ENCODE measurements at regions not wholly inside any gene's neighbourhood (a gene's known extent, or its start where the extent isn't known, plus 50 kb on each side); places are given as distances from the start of the nearest gene placed in this dataset.

DNA sequence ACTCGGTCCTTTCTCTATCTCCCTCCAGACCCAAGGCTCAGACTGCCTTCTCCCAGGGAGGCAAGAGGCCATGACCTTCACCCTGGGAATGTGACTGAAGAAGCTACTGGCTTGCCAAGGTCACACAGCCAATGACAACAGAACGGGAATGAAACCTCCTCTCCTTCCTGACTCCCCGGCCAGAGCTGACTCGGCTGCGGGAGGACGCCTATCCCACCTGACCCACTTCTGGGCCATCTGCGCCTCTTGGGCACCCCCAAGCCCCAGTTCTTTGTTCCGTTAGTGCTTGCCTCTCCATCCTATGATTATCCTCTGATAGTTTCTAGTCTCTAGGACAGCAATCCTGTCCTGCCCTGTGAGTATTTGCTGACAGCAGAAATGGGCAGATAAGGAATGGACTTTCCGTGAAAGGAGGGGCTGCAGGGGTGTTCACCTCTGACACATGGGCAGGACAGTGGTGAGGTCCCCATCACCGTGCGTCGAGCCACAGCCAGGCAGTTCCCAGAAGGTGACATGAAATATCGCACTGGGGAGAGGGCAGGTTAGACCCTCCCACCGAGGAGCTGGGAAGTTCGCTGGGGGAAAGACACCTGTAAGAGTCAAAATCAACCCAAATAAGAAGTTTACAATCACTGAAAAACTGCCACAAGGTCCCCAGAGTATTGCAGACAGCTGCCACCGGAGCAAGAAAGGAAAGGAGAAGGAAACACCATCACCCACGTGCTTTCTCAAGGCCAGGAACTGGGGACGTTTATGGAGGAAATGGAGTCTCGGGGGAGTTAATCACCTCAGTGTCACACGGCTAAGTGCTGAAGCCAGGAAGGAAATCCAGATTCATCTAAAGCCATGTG lies 63.0 kb downstream of the INSIG1 start:
- DNase-seq: no peak

DNA sequence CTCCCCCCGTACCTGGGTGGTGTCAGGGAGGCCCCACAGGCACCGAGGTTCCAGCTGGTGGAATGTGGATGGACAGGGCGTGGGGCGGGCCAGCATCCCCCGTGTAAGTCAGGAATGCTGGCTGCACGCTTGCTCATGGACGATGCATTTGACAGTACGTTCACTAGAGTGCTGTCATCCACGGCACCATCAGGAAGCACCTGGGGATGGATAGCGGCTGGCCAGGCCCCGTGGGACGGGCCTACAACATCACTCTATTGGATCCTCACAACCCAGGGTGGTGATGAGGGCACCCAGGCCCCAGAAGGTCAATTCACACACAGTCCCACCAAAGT lies 63.6 kb downstream of the INSIG1 start:
- DNase-seq: no peak

DNA sequence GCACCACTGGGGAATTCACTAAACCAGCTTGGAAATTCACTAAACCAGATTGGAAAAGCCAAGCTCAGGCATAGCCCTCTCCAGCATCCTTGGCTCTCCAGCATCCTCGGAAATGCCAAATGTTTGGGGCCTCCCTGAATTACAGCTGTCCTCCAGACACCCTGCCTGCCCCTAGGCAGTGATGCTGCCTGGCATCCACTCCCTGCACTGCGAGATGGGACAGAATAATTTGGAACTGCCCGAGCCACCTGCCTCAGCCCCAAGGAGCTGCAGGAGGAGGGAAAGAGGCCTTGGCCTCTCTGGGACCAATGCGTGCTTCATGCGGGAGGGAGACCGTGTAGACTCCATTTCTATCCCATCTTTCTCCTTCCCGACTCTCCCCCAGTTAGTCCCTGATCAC lies 64.3 kb downstream of the INSIG1 start:
- no peak for DNase-seq

DNA sequence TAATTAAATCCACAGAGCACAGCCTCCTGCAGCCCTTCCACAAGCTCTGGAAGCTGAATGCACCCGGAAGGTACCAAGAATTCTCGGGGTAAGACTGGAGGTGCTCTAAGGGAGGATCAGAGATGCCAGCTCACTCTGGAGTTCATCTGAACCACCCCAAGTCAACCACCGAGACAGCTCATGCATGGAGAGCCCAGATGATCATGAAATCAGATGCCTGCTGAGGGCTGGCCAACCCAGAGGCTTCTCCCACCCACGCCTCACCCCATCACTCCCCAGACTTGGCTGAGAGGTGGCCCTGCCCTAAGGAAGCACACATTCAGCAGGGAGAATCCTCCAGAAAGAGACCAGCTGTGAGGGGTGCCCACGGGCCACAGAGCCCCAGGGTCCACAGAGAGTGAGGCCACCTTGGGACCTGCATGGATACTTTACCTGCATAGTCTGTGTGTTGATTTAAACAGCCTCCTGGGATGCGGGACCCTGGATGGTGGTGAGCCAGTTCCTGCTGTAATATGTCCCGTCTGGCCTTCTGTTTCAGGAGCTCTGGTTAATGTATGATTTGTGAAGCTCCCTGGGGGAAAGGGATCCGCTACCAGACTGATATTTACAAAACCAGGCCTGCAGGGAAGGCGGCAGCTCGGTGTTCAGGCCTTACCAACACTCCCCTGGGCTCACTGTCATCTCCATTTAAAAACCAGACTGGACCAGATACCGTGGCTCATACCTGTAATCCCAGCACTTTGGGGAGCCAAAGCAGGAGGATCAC lies 64.9 kb downstream of the INSIG1 start:
- DNase-seq: no peak

DNA sequence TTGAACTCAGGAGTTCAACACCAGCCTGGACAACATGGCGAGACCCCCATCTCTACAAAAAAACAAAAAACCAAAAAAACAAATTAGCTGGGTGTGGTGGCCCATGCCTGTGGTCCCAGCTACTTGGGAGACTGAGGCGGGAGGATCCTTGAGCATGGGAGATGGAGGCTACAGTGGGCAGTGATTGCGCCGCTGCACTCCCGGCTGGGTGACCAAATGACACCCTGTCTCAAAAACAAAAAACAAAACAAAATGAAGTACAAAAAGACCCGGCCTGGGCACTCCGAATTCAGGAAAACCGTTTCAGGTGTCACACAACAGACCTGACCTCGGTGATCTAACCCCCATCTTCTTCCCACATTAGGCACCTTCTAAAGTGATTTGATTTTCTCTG lies 65.5 kb downstream of the INSIG1 start:
- no peak for DNase-seq

DNA sequence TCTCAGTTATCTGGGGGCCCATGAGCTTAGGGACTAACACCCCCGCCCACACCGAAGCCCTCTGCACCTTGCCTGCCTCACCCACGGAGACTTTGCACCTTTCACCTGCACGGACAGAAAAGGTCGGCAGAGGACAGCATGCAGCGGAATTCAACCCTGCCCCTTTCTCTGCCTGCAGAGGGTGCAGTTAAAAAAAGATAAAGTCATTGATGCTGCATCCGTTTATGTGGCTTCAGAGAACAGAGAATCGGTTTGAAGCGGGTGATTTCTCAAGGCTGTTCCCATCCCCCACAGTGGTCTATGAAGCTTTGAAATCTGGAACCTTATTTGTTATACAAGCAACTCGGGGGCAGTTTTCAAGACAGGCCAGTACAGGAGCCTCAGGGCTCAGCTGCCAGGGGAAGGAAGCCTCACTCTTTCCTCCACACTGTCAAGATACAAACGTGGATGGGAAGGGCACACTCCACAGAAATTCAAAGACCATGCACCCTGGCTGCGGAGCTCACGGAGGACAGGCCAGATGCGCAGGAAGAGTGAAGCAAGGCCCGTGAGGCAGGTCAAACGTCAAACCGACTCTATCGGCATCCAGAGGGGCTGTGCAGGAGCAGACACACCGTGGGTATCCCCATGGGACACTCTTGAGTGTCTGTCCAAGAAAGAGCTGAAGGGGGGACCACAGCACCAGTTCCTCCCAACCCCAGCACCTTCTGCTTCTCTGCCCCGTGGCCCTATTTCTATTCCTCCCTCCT lies 66.3 kb downstream of the INSIG1 start:
- DNase-seq: no peak

DNA sequence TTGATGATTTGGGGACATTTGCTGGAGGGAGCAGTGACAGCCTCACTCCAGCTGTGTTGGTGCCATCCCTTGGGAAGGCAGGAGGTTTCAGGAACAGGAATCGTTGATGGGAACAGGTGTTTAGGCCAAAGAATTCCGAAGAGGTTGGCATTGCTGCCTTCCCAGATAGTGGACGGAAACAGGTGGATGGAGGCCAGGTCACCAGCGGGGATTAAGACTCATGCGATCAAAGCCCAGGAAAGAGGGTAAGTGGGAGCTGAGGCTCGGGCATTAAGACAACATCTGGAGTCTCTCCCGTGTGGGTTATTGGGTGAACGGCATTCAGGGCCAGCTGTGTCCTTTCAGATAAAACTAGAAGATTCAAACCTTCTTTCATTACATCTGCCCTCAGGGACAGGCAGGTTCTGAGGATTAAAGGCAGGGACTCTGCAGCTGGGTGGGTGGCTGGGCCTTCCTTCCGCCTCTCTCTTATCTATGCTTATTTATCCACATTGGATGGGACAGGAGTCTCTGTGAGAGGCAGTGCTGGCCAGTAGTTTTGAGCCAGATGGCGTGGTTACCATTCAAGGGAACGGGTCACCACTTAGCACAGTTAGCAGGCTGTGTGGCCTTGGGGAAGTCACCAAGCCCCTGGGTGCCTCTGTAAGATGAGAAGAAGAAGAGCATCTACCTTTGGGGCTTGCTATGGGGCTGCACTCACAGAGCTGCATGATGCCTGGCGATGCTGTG lies 67.6 kb downstream of the INSIG1 start:
- no peak for DNase-seq

DNA sequence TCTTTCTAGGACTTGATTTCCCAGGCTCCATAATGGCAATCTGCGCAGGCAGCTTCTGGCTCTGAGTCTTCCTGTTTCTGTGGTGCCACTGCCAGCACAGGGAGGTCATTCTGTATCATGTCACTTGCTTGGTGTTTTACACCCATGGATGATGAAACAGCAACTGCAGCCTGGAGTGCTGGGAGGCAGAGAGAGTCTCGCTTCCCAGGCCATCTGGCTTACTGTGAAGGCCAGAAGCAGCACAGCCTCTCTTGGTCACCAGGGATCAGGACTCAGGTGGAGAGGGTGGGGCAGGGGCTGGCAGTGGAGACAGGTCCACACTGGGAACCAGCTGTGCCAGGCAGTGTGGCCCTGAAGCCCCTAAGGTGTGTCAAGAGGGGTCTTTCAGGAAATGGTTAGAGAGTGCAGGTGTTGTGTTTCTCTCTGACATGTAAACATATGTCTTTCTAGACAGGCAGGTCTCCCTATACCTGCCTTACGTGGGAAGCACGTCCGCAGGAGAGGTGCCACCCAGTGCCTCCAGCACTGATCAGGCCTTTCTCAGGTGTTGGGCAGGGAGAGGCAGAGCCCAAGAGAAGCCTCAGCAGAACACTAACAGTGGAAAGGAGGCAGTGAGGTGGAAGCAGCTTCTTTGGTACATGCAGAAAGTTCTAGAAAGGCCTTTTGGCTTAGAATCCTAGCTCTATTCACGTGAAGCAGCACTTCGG lies 71.4 kb downstream of the INSIG1 start:
- no peak for DNase-seq

DNA sequence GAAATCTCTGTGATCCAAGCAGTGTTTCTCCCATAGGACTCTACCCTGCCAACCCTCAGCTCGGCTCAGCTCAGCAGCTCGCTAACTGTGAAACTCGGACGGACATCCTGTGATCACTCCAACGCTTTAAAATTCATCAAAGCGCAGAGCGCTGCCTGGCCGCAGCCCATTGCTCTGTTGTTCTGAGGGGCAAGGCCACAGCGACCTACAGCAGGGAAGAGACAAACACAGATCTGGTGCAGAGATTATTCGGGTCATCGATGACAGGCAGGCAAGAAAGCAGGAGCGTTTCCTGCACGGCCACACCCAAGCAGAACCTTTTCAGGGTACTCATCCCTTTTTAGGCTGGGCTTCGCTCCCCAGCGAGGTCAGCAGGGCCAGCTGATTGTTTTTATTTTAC lies 72.1 kb downstream of the INSIG1 start:
- DNase-seq: no peak

DNA sequence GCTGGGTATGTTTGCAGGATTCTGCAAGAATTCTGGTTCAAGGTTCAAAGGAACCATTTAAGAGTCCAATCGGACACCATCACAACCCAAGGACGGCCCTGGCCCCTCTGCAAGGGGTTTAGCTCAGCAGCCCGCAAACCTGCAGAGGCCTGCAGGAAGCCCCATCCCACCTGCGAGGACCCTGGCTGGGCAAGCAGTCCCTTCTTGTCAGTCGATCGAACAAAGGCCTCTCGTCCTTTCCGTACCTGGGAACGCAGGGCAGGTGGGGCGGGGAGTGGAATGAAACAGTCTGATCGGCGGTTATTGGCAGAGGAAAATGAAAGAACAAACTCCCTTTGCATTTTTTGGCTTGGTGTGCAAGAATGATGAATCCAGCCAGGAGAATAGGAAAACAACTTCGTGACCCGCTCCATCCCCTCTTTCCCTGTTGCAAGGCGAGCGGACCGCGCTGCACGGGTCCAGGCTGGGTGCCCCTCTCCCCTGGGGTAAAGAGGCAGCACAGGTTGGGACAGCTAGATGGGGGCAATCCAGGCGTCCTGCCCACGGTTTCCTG lies 73.7 kb downstream of the INSIG1 start:
- DNase-seq: no peak

DNA sequence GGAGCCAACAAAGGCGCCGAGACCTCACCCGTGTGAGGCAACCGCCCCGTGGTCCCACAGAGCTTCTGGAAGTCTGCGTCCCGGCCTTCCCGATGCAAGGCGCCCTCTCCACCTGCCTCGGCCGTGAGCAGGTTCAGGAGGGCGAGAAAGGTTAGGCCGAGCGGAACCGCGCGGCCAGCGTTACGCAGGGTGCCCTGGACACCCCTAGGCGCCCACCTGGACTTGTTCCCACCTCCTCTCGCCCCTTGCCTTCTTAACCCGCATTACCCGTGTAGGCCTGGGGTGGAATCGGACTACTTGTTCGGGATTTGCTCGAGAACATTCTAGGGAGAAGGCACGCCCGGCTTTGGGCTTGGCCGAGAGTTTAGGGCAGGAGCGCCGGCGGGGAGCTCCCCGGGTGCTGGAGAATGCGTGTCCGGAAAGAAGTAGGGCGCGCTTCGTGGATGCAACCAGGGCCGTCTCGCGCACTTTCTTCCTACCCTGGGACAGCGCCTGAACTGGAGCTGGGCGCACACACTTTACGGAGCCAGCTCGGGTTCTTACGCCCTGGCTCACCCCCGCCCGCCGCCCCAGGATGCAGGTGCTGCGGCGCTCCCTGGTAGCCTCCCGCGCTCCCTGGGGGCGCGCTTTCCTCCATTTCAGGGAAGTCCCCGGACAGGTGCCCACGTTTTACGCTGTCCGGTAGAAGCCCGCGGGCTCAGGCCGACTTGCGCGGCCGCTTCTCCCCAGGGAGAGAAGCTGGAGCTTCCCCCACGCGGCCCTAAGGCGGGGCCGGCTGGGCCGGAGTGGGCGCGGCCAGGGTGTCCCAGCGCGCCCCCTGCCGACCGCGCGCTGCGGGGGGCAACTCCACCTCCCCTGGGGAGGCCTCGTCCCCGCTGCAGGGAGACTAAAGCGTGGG lies 74.5 kb downstream of the INSIG1 start:
- no peak for DNase-seq

DNA sequence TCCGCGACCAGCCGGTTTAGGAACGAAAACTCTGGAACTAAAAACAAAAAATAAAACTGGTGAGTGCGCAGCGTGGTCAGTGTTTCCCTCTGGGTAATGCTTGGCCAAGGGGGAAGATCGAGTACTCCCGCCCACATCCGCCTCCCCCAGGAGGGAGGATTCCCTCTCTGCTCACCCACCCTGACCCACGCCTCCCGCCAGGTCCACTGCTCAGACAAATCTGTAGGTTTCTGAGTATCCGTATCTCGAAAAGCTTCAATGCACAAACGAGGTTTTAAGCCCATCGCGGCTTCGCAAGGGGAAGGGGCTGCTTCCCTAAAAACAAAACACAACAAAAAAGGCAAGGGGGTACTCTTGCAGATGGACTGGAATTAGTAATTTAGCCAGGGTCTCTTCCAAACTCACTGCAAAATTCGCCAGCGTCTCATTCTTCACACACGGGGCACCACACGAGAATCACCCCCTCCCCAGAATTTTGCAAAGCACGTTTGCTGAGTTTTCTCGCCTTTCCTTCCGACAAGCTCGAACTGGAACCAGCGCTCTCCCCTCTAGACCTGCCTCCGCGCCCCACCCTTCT lies 75.2 kb downstream of the INSIG1 start:
- DNase-seq: no peak

DNA sequence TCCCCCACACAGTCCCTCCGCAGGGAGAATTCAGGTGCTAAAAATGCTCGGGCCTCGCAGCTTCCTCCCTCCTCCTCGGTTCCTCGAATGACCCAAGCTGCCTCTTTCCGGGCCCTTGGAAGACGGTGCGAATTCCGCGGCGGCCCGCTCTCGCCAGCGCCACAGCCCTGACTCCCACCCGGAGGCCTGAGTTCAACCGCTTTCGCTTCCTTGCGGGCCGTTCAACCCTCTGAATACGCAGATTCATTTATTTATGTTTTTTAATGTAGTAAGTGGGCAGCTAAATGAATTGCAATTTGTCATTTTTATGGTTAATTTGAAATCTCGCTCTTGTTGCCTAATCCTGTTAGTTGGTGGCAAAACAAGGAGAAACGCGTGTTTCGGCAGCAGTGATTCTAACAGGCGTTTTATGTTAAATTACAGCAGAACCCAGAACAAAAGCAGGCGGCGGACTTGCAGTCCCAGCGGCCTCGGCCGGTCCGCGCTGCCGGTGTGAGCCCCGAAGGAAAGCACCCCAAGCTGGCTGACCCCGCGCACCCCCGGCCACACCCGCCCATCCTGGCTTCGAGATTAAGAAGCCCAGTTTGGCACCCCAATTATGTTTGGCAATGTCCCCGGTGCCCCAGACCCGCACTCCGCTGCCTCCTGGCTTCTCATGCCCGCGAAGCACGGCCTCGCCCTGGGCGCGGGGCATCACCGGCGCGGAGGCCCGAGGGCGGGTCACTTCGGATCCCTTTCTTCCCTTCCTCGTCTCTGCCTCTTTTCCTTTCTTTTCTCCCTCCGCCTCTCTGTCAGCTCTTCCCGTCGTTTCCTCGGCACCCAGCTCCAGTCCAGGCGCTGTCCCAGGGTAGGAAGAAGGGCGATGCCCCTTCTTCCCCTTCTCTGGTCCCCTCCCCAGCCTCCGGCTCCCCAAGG lies 75.9 kb downstream of the INSIG1 start:
- DNase-seq: no peak

DNA sequence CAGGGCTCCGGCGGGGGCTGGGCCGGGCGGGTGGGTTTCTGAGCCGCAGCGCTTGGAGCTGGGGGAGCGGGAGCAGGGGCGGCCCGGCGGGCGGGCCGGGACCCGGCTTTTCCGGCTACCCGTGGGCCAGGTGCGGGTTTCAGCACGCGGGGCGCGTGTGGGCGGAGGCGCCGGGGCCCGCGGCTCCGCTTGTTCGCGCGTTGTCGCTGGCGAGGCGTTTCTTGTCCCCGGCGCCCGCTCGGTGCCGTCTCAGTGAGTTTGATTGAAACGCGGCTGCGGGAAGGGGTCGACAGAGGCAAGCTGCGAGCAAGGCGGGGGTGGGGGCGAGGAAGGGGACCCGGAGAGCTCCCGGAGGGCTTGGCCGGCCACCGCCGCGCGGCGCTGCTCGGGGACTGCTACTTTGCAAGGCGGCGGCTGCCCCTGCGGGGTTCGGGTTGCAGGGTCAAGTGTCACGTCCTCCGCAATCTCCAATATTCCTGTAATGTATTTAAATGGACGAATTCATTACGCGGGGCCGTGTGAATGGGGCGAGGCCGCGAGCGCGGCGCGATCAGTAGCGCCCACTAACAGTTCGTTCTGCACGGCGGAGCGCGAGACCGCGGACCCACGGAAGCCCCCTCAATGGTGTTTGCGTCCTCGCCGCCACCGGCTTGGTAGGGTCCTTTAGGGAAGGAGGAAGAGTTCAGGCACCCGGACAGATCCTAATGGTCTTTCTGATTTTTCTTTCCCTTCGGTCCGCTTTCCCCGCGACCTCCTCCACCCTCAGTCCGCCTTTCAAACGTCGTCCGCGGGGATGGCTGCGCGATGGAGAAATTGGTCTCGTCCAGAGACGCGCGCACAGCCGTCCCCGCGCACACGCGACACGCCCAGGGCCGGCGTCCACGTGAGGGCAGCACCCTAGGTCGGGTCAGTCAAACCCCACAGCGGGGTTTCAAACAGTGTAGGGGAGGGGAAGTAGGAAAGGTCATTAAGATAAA lies 76.9 kb downstream of the INSIG1 start:
- no peak for DNase-seq

DNA sequence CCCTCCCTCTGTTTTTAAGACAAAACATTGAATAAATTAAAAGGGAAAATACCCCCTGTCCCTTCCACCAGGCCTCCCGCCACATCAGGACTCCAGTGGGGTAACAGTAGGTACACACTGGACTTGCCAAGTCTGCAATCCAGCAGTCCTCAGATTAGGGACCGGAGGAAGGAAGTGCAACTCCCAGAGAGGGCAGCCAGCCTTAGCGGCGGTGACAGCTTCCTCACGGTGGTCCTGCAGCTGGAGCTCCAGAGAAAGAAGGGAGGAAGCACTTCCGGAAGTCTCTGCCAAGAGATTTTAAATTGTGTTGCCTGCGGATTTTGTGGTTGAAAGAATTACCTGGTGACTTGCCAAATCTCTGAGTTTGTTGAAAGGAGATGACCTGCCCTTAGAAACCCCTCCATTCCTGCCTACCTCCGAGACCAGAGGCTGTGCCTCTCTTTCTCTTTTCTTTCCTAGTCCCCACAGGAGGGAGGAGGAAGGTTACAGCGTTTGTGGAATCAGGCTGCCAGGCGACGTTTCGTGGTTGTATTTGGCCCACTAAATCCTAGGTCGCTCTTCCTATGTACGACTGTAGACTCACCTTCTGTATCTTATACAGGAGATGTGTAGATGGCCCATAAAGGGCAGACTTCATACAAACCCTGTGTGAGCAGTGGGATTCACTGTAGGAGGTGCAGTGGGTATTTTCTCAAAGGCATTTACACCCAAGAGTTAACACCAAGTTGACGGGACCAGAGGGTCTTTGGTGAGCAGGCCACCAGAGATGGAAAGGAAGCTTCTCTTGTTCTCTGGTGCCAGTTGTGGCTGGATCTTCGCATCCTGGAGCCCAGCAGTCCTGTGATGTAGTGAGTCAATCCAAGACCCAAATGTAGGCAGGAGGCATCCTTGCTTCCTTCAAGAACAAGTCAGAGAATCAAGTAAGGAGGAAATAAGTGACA lies 77.9 kb downstream of the INSIG1 start:
- DNase-seq: no peak

DNA sequence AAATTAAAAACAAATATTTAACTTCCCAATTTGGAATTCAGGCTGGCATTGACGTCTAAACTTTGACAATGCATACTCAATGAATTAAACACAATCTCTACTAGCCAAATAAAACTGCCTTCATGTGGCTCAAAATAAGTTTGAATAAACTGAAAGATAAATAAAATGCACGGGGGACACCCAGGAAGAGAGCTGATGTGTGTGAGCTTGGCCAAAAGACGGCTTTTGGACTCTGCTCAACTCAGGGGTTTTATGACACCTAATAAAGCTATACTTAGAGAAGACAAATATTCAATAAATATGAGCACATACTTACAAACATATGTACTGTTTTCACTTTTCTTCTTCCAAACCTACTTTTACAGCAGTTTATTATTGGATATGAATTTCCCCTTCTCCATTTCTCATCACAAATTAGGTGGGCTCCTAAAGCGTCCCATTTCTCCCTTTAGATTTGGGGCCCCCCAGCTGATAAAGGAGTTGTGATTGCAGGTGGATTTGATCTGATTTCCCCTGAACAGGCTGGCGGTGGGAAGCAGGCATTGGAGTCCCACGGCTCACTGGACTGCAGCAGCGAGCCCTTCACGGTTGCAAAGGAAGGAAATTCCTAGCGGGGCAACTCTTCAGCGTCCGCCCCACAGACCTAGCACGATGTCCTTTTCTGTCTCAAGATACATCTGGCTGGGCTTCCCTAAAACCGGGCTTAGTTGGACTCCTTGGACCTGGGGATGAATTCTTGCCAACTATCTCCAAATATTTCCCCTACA lies 79.6 kb downstream of the INSIG1 start:
- DNase-seq: no peak
